ENCODE measurements at regions not wholly inside any gene's neighbourhood (a gene's known extent, or its start where the extent isn't known, plus 50 kb on each side); places are given as distances from the start of the nearest gene placed in this dataset.

DNA sequence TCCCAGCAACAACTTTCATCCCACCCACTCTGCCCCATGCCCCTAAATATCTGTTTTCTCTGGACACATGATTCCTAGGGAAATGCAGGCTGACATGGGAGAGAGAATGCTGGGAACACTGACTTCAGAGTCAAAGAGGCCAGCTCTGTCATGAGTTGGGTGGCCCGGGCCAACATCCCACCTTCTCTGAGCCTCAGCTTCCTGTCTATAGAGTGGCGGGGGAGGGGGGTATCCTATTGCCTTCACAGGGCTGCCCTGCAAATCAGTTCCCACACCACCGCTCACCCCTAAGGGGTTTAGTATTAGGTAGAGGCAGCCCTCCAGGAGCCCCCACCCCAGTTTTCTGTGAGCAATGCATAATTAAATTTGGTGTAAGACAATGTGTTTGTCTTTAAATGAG is 175.0 kb upstream of the NCAM1 start:
- no peak for ATAC-seq
- Histone ChIP-seq H3K9me3 (ENCODE audit: control insufficient read depth, insufficient read depth, low read length) (no peaks in the 10 kb centered on the region), H3K27me3 (ENCODE audit: control insufficient read depth, insufficient read depth, low read length) (no peaks in the 10 kb centered on the region), H3K36me3 (ENCODE audit: control insufficient read depth, insufficient read depth, low read length) (no peaks in the 10 kb centered on the region), H3K4me3 (ENCODE audit: low read length) (no peak overlapping the region), H3K27ac (ENCODE audit: low read length) (no peak overlapping the region), H3K4me1 (ENCODE audit: control insufficient read depth, insufficient read depth, low read length) (no peaks in the 10 kb centered on the region)
- no peak for DNase-seq
- Mint-ChIP-seq H3K27ac (no peak overlapping the region), H3K36me3 (no peaks in the 10 kb centered on the region), H3K4me3 (no peak overlapping the region), H3K27me3 (ENCODE audit: low read depth in 2 of 2) (peaks cover 5 to 19% of the 10 kb centered on the region in 2 donors), H3K9me3 (no peaks in the 10 kb centered on the region), H3K4me1 (no peaks in the 10 kb centered on the region)
- 83% methylated on average over 1 of the region's 3 CpGs for WGBS (ENCODE audit: insufficient coverage)
- TF ChIP-seq, protein P1, sequence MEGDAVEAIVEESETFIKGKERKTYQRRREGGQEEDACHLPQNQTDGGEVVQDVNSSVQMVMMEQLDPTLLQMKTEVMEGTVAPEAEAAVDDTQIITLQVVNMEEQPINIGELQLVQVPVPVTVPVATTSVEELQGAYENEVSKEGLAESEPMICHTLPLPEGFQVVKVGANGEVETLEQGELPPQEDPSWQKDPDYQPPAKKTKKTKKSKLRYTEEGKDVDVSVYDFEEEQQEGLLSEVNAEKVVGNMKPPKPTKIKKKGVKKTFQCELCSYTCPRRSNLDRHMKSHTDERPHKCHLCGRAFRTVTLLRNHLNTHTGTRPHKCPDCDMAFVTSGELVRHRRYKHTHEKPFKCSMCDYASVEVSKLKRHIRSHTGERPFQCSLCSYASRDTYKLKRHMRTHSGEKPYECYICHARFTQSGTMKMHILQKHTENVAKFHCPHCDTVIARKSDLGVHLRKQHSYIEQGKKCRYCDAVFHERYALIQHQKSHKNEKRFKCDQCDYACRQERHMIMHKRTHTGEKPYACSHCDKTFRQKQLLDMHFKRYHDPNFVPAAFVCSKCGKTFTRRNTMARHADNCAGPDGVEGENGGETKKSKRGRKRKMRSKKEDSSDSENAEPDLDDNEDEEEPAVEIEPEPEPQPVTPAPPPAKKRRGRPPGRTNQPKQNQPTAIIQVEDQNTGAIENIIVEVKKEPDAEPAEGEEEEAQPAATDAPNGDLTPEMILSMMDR (IDR thresholded peaks at IDR 0.05) = no peak
- intact Hi-C loops (cut with micrococcal nuclease) = no loop called here

DNA sequence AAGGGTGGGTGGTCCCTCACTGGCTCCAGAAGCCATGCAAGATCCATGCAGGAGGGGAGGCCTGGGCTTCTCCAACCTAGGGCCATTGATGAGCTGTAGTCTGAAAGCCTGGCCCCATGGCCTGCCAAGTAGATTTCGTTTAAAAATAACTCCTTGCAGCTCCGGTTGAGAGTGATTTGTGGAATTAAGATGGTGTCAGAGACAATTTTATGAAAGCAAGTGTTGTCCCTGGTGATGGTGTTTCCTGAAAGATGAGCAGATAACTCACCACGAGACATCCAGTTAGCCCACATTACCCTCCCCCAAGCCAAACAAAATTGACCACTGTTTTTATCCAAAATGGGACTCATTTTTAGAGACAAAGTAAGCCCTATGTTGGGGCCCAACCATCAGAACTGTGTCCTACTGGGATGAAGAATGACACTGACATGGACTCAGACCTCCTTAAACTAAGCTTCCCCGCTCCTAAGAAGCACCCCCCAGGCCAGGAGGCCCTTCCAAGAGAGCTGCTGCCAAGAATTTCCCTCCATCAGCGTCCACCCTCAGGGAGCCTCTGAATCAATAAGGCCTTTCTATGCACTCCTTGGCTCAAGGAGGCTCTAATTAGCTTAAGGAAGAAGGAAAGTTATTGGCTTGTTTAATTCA is 174.2 kb upstream of the NCAM1 start:
- no peaks in the 10 kb centered on the region for H3K9me3 ChIP-seq (ENCODE audit: control insufficient read depth, insufficient read depth, low read length)
- no peaks in the 10 kb centered on the region for H3K36me3 ChIP-seq (ENCODE audit: control insufficient read depth, insufficient read depth, low read length)
- 58% methylated on average over 5 of the region's 5 CpGs for WGBS (ENCODE audit: insufficient coverage)
- H3K36me3 Mint-ChIP-seq = no peaks in the 10 kb centered on the region
- H3K4me1 Mint-ChIP-seq = no peaks in the 10 kb centered on the region
- no peak overlapping the region for H3K27ac Mint-ChIP-seq
- H3K27me3 Mint-ChIP-seq (ENCODE audit: low read depth in 2 of 2) = peaks cover under 1 to 12% of the 10 kb centered on the region in 2 donors
- intact Hi-C loops (cut with micrococcal nuclease) = no loop called here
- H3K4me3 ChIP-seq (ENCODE audit: low read length) = no peak overlapping the region
- H3K27ac ChIP-seq (ENCODE audit: low read length) = no peak overlapping the region
- H3K9me3 Mint-ChIP-seq = no peaks in the 10 kb centered on the region
- no peak overlapping the region for H3K4me3 Mint-ChIP-seq
- DNase-seq (no peak), ATAC-seq (no peak)
- TF ChIP-seq, protein P1 (IDR thresholded peaks at IDR 0.05) = no peak
- H3K27me3 ChIP-seq (ENCODE audit: control insufficient read depth, insufficient read depth, low read length) = no peaks in the 10 kb centered on the region
- H3K4me1 ChIP-seq (ENCODE audit: control insufficient read depth, insufficient read depth, low read length) = no peaks in the 10 kb centered on the region

DNA sequence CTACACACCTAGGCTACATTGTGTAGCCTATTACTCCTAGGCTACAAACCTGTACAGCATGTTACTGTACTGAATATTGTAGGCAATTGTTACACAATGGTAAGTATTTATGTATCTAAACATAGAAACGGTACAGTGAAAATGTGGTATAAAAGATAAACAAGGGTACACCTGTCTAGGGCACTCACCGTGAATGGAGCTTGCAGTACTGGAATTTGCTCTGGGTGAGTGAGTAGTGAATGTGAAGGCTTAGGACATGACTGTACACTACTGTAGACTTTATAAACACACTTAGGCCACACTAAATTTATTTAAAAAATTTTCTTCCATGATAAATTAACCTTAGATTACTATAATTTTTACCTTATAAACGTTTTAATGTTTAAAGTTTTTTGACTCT is 171.7 kb upstream of the NCAM1 start:
- intact Hi-C loops (cut with micrococcal nuclease) = no loop called here
- Histone ChIP-seq H3K4me3 (ENCODE audit: low read length) (no peak overlapping the region), H3K9me3 (ENCODE audit: control insufficient read depth, insufficient read depth, low read length) (no peaks in the 10 kb centered on the region), H3K4me1 (ENCODE audit: control insufficient read depth, insufficient read depth, low read length) (peaks cover 5% of the 10 kb centered on the region), H3K27me3 (ENCODE audit: control insufficient read depth, insufficient read depth, low read length) (no peaks in the 10 kb centered on the region), H3K27ac (ENCODE audit: low read length) (no peak overlapping the region), H3K36me3 (ENCODE audit: control insufficient read depth, insufficient read depth, low read length) (no peaks in the 10 kb centered on the region)
- DNase-seq (no peak), ATAC-seq (no peak)
- 97% methylated on average over 2 of the region's 3 CpGs for WGBS (ENCODE audit: insufficient coverage)
- H3K27me3 Mint-ChIP-seq (ENCODE audit: low read depth in 2 of 2) = peaks cover 0 to 8% of the 10 kb centered on the region in 2 donors
- TF ChIP-seq, protein P1 (IDR thresholded peaks at IDR 0.05) = no peak
- no peaks in the 10 kb centered on the region for H3K4me1 Mint-ChIP-seq
- H3K36me3 Mint-ChIP-seq = no peaks in the 10 kb centered on the region
- no peak overlapping the region for H3K27ac Mint-ChIP-seq
- no peak overlapping the region for H3K4me3 Mint-ChIP-seq
- H3K9me3 Mint-ChIP-seq = no peaks in the 10 kb centered on the region

DNA sequence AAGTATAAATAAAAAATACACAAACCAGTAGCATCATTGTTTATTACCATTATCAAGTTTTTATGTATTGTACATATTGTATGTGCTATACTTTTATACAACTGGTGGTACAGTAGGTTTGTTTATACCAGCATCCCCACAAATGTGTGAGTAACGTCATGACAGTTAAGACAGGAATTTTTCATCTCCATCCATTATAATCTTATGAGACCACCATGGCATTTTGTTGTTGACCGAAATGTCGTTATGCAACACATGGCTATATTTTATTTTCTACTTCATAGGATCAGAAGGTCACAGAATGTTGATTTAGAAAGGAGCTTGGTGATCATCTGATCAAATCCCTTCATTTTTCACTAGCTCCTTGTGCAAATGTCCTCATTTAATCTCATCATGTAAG is 170.9 kb upstream of the NCAM1 start:
- no peak for ATAC-seq
- TF ChIP-seq, protein P1 (IDR thresholded peaks at IDR 0.05) = no peak

More for the DNA sequence above, 170.9 kb upstream of the NCAM1 start:
- H3K27ac ChIP-seq (ENCODE audit: low read length) = no peak overlapping the region
- intact Hi-C loops (cut with micrococcal nuclease) = no loop called here
- no peak for DNase-seq
- H3K4me1 ChIP-seq (ENCODE audit: control insufficient read depth, insufficient read depth, low read length) = peaks cover 7% of the 10 kb centered on the region
- Mint-ChIP-seq H3K27me3 (ENCODE audit: low read depth in 2 of 2) (peaks cover 0 to 8% of the 10 kb centered on the region in 2 donors), H3K36me3 (no peaks in the 10 kb centered on the region), H3K27ac (no peak overlapping the region), H3K4me3 (no peak overlapping the region), H3K4me1 (no peaks in the 10 kb centered on the region), H3K9me3 (no peaks in the 10 kb centered on the region)
- H3K4me3 ChIP-seq (ENCODE audit: low read length) = no peak overlapping the region
- WGBS (ENCODE audit: insufficient coverage) = 100% methylated on average over 2 of the region's 3 CpGs
- no peaks in the 10 kb centered on the region for H3K9me3 ChIP-seq (ENCODE audit: control insufficient read depth, insufficient read depth, low read length)
- no peaks in the 10 kb centered on the region for H3K36me3 ChIP-seq (ENCODE audit: control insufficient read depth, insufficient read depth, low read length)
- no peaks in the 10 kb centered on the region for H3K27me3 ChIP-seq (ENCODE audit: control insufficient read depth, insufficient read depth, low read length)

All from natural killer cell (primary cell).